ENCODE measurements at regions not wholly inside any gene's neighbourhood (a gene's known extent, or its start where the extent isn't known, plus 50 kb on each side); places are given as distances from the start of the nearest gene placed in this dataset.

- Histone ChIP-seq H3K4me1 (ENCODE audit: low read length) (no peaks in the 10 kb centered on the region), H3K9me3 (ENCODE audit: insufficient read depth, low read length) (no peaks in the 10 kb centered on the region), H3K27me3 (ENCODE audit: low read depth, low read length) (no peaks in the 10 kb centered on the region), H3K79me2 (ENCODE audit: low read length) (no peaks in the 10 kb centered on the region), H3K9ac (ENCODE audit: low read length) (no peak overlapping the region), H4K20me1 (ENCODE audit: insufficient read depth, low read length) (no peaks in the 10 kb centered on the region), H2AFZ (ENCODE audit: low read depth, low read length) (no peak overlapping the region), H3K36me3 (replicated peaks; ENCODE audit: low read depth, low read length) (no peaks in the 10 kb centered on the region), H3K27ac (ENCODE audit: low read length) (no peak overlapping the region), H3K4me3 (ENCODE audit: low read length) (no peak overlapping the region), H3K4me2 (ENCODE audit: low read length) (no peak overlapping the region)
- TF ChIP-seq EZH2phosphoT487 (IDR thresholded peaks at IDR 0.05; ENCODE audit: low read depth): no peak
- TF ChIP-seq, protein P1, sequence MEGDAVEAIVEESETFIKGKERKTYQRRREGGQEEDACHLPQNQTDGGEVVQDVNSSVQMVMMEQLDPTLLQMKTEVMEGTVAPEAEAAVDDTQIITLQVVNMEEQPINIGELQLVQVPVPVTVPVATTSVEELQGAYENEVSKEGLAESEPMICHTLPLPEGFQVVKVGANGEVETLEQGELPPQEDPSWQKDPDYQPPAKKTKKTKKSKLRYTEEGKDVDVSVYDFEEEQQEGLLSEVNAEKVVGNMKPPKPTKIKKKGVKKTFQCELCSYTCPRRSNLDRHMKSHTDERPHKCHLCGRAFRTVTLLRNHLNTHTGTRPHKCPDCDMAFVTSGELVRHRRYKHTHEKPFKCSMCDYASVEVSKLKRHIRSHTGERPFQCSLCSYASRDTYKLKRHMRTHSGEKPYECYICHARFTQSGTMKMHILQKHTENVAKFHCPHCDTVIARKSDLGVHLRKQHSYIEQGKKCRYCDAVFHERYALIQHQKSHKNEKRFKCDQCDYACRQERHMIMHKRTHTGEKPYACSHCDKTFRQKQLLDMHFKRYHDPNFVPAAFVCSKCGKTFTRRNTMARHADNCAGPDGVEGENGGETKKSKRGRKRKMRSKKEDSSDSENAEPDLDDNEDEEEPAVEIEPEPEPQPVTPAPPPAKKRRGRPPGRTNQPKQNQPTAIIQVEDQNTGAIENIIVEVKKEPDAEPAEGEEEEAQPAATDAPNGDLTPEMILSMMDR (IDR thresholded peaks at IDR 0.05; ENCODE audit: low read depth, low read length): no peak
Measured at GRCh38 chr17:54744750-54745149, 155.9 kb upstream of the TOM1L1 start.

GRCh38 chr17:54745239-54745638, 155.4 kb upstream of the TOM1L1 start:
- Histone ChIP-seq H3K27ac (ENCODE audit: low read length) (no peak overlapping the region), H2AFZ (ENCODE audit: low read depth, low read length) (no peak overlapping the region), H3K9ac (ENCODE audit: low read length) (no peak overlapping the region), H3K9me3 (ENCODE audit: insufficient read depth, low read length) (no peaks in the 10 kb centered on the region), H3K4me3 (ENCODE audit: low read length) (no peak overlapping the region), H3K4me2 (ENCODE audit: low read length) (no peak overlapping the region), H3K36me3 (replicated peaks; ENCODE audit: low read depth, low read length) (no peaks in the 10 kb centered on the region), H4K20me1 (ENCODE audit: insufficient read depth, low read length) (no peaks in the 10 kb centered on the region), H3K4me1 (ENCODE audit: low read length) (no peaks in the 10 kb centered on the region), H3K79me2 (ENCODE audit: low read length) (no peaks in the 10 kb centered on the region), H3K27me3 (ENCODE audit: low read depth, low read length) (no peaks in the 10 kb centered on the region)
- no peak for TF ChIP-seq EZH2phosphoT487 (IDR thresholded peaks at IDR 0.05; ENCODE audit: low read depth)
- TF ChIP-seq, protein P1 (IDR thresholded peaks at IDR 0.05; ENCODE audit: low read depth, low read length): no peak

GRCh38 chr17:54745862-54746261, 154.8 kb upstream of the TOM1L1 start:
- H3K9ac ChIP-seq (ENCODE audit: low read length): no peak overlapping the region
- H3K79me2 ChIP-seq (ENCODE audit: low read length): no peaks in the 10 kb centered on the region
- H3K9me3 ChIP-seq (ENCODE audit: insufficient read depth, low read length): no peaks in the 10 kb centered on the region
- H3K4me3 ChIP-seq (ENCODE audit: low read length): no peak overlapping the region
- H3K27me3 ChIP-seq (ENCODE audit: low read depth, low read length): no peaks in the 10 kb centered on the region
- no peak overlapping the region for H2AFZ ChIP-seq (ENCODE audit: low read depth, low read length)
- no peaks in the 10 kb centered on the region for H3K36me3 ChIP-seq (replicated peaks; ENCODE audit: low read depth, low read length)
- no peaks in the 10 kb centered on the region for H3K4me1 ChIP-seq (ENCODE audit: low read length)
- no peak overlapping the region for H3K27ac ChIP-seq (ENCODE audit: low read length)
- no peak overlapping the region for H3K4me2 ChIP-seq (ENCODE audit: low read length)
- H4K20me1 ChIP-seq (ENCODE audit: insufficient read depth, low read length): no peaks in the 10 kb centered on the region
- no peak for TF ChIP-seq EZH2phosphoT487 (IDR thresholded peaks at IDR 0.05; ENCODE audit: low read depth)
- TF ChIP-seq, protein P1 (IDR thresholded peaks at IDR 0.05; ENCODE audit: low read depth, low read length): no peak

- H3K36me3 ChIP-seq (replicated peaks; ENCODE audit: low read depth, low read length): no peaks in the 10 kb centered on the region
- H3K4me2 ChIP-seq (ENCODE audit: low read length): no peak overlapping the region
- no peak overlapping the region for H2AFZ ChIP-seq (ENCODE audit: low read depth, low read length)
- H3K4me1 ChIP-seq (ENCODE audit: low read length): no peaks in the 10 kb centered on the region
- H3K79me2 ChIP-seq (ENCODE audit: low read length): no peaks in the 10 kb centered on the region
- H3K4me3 ChIP-seq (ENCODE audit: low read length): no peak overlapping the region
- H3K27ac ChIP-seq (ENCODE audit: low read length): no peak overlapping the region
- H3K9me3 ChIP-seq (ENCODE audit: insufficient read depth, low read length): no peaks in the 10 kb centered on the region
- no peak for TF ChIP-seq EZH2phosphoT487 (IDR thresholded peaks at IDR 0.05; ENCODE audit: low read depth)
- TF ChIP-seq, protein P1 (IDR thresholded peaks at IDR 0.05; ENCODE audit: low read depth, low read length): no peak
- no peak overlapping the region for H3K9ac ChIP-seq (ENCODE audit: low read length)
- H4K20me1 ChIP-seq (ENCODE audit: insufficient read depth, low read length): no peaks in the 10 kb centered on the region
- H3K27me3 ChIP-seq (ENCODE audit: low read depth, low read length): no peaks in the 10 kb centered on the region
Measured at GRCh38 chr17:54749157-54749556, 151.5 kb upstream of the TOM1L1 start.

Data from OCI-LY3 (cell line).